Lower leg skin (tissue), 3 donors: ENCODE measurements at regions not wholly inside any gene's neighbourhood (a gene's known extent, or its start where the extent isn't known, plus 50 kb on each side); places are given as distances from the start of the nearest gene placed in this dataset.

Experiments used
- POLR2A ChIP-seq, 2 donors: fragments of 450-650 bp; IDR thresholded peaks; one replicate each; pipeline ENCODE4 v1.6.1; 2016 to 2017; ENCODE audit warnings: antibody characterized with exemption in 2 of 2, mild to moderate bottlenecking in 1 of 2, moderate library complexity in 1 of 2
- TF ChIP-seq, protein P1 (sequence below), 3 donors: fragments of 450-650 bp; IDR thresholded peaks; one replicate each; pipeline ENCODE4 v1.5.1; 2016; ENCODE audit warnings: antibody characterized with exemption in 3 of 3, mild to moderate bottlenecking in 3 of 3, moderate library complexity in 2 of 3

DNA sequence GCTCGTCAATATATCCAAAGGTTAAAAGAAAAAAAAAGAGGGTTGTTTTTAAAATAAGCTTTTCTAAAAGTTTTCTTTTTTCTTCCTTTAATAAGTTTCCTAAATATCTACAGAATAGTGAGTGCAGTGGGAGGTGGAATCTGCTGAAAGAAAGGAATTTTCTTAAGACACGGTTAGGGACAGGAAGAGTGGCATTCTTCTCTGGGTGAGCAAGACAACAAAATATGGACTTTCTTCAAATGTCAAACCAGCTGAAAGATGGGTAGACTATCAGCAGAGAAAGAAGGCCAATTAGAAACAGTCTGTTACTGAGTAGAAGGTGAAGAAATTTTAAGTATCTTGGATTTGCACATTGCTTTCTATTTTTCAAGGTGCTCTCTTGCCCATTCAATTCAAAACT is 222.7 kb upstream of the PIK3C3 start:
- TF ChIP-seq, protein P1, sequence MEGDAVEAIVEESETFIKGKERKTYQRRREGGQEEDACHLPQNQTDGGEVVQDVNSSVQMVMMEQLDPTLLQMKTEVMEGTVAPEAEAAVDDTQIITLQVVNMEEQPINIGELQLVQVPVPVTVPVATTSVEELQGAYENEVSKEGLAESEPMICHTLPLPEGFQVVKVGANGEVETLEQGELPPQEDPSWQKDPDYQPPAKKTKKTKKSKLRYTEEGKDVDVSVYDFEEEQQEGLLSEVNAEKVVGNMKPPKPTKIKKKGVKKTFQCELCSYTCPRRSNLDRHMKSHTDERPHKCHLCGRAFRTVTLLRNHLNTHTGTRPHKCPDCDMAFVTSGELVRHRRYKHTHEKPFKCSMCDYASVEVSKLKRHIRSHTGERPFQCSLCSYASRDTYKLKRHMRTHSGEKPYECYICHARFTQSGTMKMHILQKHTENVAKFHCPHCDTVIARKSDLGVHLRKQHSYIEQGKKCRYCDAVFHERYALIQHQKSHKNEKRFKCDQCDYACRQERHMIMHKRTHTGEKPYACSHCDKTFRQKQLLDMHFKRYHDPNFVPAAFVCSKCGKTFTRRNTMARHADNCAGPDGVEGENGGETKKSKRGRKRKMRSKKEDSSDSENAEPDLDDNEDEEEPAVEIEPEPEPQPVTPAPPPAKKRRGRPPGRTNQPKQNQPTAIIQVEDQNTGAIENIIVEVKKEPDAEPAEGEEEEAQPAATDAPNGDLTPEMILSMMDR (IDR thresholded peaks at IDR 0.05), result no peak
- TF ChIP-seq POLR2A (IDR thresholded peaks at IDR 0.05), result no peak
